IPS-20b (cell line): ENCODE measurements at regions not wholly inside any gene's neighbourhood (a gene's known extent, or its start where the extent isn't known, plus 50 kb on each side); places are given as distances from the start of the nearest gene placed in this dataset.
"Not testable (repeated sequence)": the region's sequence is repeated elsewhere in the genome, so short reads cannot be mapped to it uniquely, and the experiment has no call there.

ENCODE experiments used
- H3K27ac ChIP-seq: one replicate; pipeline ENCODE4 v1.5.1; 2013; ENCODE audit warnings: low read length
- H3K27me3 ChIP-seq: 2 replicates; pipeline ENCODE4 v1.6.1; 2013; ENCODE audit warnings: mild to moderate bottlenecking, low read length, inconsistent platforms; ENCODE audit not compliant: insufficient read depth
- H3K36me3 ChIP-seq: 2 replicates; pipeline ENCODE4 v1.6.1; 2013; ENCODE audit warnings: low read depth, mild to moderate bottlenecking, inconsistent platforms, low read length, moderate library complexity; ENCODE audit not compliant: insufficient read depth
- H3K4me1 ChIP-seq: 2 replicates; pipeline ENCODE4 v1.6.1; 2013; ENCODE audit warnings: mild to moderate bottlenecking, control low read depth, inconsistent platforms, low read length, moderate library complexity; ENCODE audit not compliant: insufficient read depth
- H3K4me3 ChIP-seq: 2 replicates; pipeline ENCODE4 v1.5.1; 2013; ENCODE audit warnings: mild to moderate bottlenecking, low read length, inconsistent platforms
- H3K9ac ChIP-seq: 2 replicates; pipeline ENCODE4 v1.6.1; 2013; ENCODE audit warnings: low read depth, mild to moderate bottlenecking, inconsistent platforms, low read length, moderate library complexity
- H3K9me3 ChIP-seq: 2 replicates; pipeline ENCODE4 v1.6.1; 2013; ENCODE audit warnings: mild to moderate bottlenecking, low read depth, low read length, inconsistent platforms; ENCODE audit not compliant: insufficient read depth

DNA sequence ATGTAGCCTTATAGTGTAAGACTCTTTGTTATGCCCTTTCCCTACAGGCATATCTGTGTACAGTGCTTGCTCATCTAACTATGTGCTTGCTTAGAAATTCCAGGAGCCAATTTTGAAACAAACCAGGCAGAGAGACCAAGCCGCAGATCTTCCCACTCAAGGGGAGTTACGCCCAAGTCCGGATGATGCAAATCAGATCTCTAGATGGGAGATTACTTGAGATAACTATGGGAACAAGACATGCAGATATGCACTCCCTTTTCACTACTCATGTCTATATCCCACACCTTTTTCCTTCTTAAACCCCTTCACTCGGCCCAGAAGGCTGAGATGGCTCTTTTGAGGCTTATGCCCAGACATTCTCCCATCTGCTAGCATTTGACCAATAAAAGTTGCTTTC is 179.7 kb upstream of the ZNF658 start:
- H3K27me3 ChIP-seq, H3K27ac ChIP-seq: not testable (repeated sequence)

GRCh38 chr9:66727540-66727939 is 173.0 kb upstream of the ZNF658 start:
- H3K9ac ChIP-seq, H3K4me1 ChIP-seq, H3K27ac ChIP-seq, H3K36me3 ChIP-seq, H3K27me3 ChIP-seq, H3K9me3 ChIP-seq, H3K4me3 ChIP-seq: not testable (repeated sequence)

More for the DNA sequence above, 179.7 kb upstream of the ZNF658 start:
- not testable (repeated sequence) for H3K4me3 ChIP-seq, H3K4me1 ChIP-seq, H3K9me3 ChIP-seq, H3K36me3 ChIP-seq, H3K9ac ChIP-seq

DNA sequence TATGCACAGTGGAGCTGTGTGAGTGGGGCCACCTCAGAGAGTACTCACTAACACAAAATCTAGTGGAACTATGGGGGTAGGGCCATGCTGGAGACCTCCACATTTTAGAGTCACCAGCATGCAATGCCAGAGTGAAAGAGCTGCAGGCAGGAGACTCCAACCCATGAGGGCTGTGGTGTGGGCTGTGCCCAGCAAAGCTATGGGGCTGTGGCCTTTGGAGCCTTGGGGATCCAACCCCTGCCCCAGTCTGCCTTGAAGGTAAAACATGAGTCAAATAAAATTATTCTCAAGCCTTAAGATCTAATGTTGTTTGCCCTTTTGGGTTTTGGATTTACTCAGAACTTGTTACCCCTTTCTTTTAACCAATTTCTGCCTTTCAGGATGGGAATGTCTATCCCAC is 163.8 kb upstream of the ZNF658 start:
- not testable (repeated sequence) for H3K27me3 ChIP-seq, H3K9ac ChIP-seq, H3K4me1 ChIP-seq, H3K9me3 ChIP-seq, H3K36me3 ChIP-seq, H3K4me3 ChIP-seq, H3K27ac ChIP-seq

- not testable (repeated sequence) for H3K4me1 ChIP-seq, H3K36me3 ChIP-seq, H3K27ac ChIP-seq, H3K9ac ChIP-seq, H3K27me3 ChIP-seq, H3K4me3 ChIP-seq, H3K9me3 ChIP-seq
Measured at GRCh38 chr9:66738418-66738817, 162.1 kb upstream of the ZNF658 start.

DNA sequence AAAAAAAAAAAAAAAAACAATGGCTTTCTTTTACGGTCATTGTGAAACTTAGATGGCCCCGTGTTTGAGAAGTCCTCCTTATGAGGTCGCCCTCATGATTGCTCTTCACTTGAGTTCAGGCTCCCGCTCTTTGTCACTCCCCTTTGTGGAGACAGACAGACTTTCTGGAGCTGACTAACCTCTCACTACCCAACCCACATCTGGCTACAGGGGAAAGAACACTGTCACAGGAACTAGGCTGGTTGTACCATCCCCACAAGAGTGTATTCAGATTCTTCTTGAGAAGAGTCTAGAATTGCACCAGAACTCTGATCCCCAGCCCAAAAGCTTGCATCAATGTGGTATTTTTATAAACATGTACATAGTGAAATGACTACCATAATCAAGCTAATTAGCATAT is 160.4 kb upstream of the ZNF658 start:
- not testable (repeated sequence) for H3K9me3 ChIP-seq, H3K4me1 ChIP-seq, H3K27ac ChIP-seq, H3K4me3 ChIP-seq, H3K36me3 ChIP-seq, H3K9ac ChIP-seq, H3K27me3 ChIP-seq

GRCh38 chr9:66745846-66746245 is 154.7 kb upstream of the ZNF658 start:
- not testable (repeated sequence) for H3K27ac ChIP-seq, H3K4me1 ChIP-seq, H3K27me3 ChIP-seq, H3K36me3 ChIP-seq, H3K4me3 ChIP-seq, H3K9ac ChIP-seq, H3K9me3 ChIP-seq

- H3K9ac ChIP-seq, H3K36me3 ChIP-seq, H3K9me3 ChIP-seq, H3K27ac ChIP-seq, H3K27me3 ChIP-seq, H3K4me1 ChIP-seq, H3K4me3 ChIP-seq: not testable (repeated sequence)
Measured at GRCh38 chr9:66752324-66752923, 148.1 kb upstream of the ZNF658 start.

DNA sequence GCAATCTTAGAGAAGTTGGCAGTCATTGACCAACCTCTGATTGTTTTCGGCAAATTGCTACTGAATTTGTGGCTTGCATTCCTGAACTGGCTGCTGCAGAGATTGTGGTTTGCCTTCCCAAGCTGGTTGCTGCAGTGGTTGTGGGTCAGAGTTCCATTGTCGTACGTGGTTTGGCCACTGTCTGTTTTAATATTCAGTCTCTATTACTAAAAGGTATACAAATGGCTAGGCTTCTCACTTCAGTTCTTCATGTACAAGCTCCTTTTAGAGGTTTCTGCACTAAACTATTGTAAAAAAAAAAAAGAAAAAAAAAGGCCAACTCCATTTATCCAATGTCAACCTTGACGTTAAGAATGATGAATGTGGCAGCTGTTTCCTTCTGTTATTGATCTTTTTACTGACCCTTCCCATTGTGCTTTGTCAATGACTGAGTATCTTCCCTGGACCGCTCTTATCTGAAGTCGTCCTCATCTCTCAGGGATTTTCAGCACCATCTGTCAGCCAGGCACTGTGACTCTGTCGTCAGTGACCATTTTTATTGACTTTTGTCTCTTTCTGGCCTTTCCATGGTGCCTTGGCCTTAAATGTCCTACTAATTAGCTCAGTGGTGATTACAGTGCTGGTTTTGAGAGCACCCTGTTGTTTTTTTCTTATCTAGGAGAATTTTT is 140.6 kb upstream of the ZNF658 start:
- not testable (repeated sequence) for H3K4me1 ChIP-seq, H3K27ac ChIP-seq, H3K9me3 ChIP-seq, H3K9ac ChIP-seq, H3K4me3 ChIP-seq, H3K36me3 ChIP-seq, H3K27me3 ChIP-seq

GRCh38 chr9:66764799-66765493 is 135.6 kb upstream of the ZNF658 start:
- H3K9ac ChIP-seq, H3K9me3 ChIP-seq, H3K27me3 ChIP-seq, H3K27ac ChIP-seq, H3K4me1 ChIP-seq, H3K36me3 ChIP-seq, H3K4me3 ChIP-seq: not testable (repeated sequence)

DNA sequence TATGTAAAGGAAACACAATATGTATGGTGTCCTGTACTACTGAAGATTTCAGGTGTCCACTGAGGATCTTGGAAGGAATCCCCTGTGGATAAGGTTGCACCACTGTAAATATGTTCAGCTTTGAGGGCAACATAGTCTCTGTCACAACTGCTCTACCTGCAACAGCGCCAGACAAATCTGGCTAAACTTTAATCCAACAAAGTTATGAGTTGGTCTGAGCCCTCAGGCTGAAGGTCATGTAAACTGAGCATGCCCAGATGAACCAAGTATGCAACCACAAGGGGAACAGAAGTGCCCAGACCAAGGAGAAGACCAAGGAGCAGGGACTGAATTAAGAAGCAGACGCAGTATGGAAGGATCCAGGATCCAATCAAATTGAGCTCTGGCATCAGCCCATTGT is 135.0 kb upstream of the ZNF658 start:
- not testable (repeated sequence) for H3K9me3 ChIP-seq, H3K9ac ChIP-seq

GRCh38 chr9:66771504-66771903 is 129.0 kb upstream of the ZNF658 start:
- H3K9ac ChIP-seq, H3K4me3 ChIP-seq, H3K36me3 ChIP-seq, H3K9me3 ChIP-seq, H3K4me1 ChIP-seq, H3K27ac ChIP-seq, H3K27me3 ChIP-seq: not testable (repeated sequence)

More for the DNA sequence above, 135.0 kb upstream of the ZNF658 start:
- not testable (repeated sequence) for H3K36me3 ChIP-seq, H3K4me1 ChIP-seq, H3K4me3 ChIP-seq, H3K27me3 ChIP-seq, H3K27ac ChIP-seq

- H3K27ac ChIP-seq, H3K4me3 ChIP-seq: not testable (repeated sequence)
Measured at GRCh38 chr9:66774618-66775017, 125.9 kb upstream of the ZNF658 start.

More at GRCh38 chr9:66774618-66775017, 125.9 kb upstream of the ZNF658 start:
- H3K27me3 ChIP-seq, H3K9me3 ChIP-seq, H3K36me3 ChIP-seq, H3K9ac ChIP-seq, H3K4me1 ChIP-seq: not testable (repeated sequence)
